Breast epithelium (tissue), 3 donors: ENCODE measurements at regions not wholly inside any gene's neighbourhood (a gene's known extent, or its start where the extent isn't known, plus 50 kb on each side); places are given as distances from the start of the nearest gene placed in this dataset.

Source experiments
- POLR2A ChIP-seq: fragments of 450-650 bp; IDR thresholded peaks from one replicate; pipeline ENCODE4 v1.6.1; 2016; ENCODE audit warnings: antibody characterized with exemption, mild to moderate bottlenecking, moderate library complexity
- POLR2AphosphoS5 ChIP-seq, 3 donors: sonication (generic); formaldehyde crosslinking; IDR thresholded peaks; one replicate each; pipeline ENCODE4 v1.6.1; 2017; ENCODE audit warnings: antibody characterized with exemption in 3 of 3
- TF ChIP-seq, protein P1 (sequence below), 3 donors: fragments of 450-650 bp; IDR thresholded peaks; one replicate each; pipeline ENCODE4 v1.5.1; 2016 to 2017; ENCODE audit warnings: antibody characterized with exemption in 3 of 3, mild to moderate bottlenecking in 3 of 3, moderate library complexity in 3 of 3

- TF ChIP-seq, protein P1, sequence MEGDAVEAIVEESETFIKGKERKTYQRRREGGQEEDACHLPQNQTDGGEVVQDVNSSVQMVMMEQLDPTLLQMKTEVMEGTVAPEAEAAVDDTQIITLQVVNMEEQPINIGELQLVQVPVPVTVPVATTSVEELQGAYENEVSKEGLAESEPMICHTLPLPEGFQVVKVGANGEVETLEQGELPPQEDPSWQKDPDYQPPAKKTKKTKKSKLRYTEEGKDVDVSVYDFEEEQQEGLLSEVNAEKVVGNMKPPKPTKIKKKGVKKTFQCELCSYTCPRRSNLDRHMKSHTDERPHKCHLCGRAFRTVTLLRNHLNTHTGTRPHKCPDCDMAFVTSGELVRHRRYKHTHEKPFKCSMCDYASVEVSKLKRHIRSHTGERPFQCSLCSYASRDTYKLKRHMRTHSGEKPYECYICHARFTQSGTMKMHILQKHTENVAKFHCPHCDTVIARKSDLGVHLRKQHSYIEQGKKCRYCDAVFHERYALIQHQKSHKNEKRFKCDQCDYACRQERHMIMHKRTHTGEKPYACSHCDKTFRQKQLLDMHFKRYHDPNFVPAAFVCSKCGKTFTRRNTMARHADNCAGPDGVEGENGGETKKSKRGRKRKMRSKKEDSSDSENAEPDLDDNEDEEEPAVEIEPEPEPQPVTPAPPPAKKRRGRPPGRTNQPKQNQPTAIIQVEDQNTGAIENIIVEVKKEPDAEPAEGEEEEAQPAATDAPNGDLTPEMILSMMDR (IDR thresholded peaks at IDR 0.05) = no peak
- TF ChIP-seq POLR2A (no peak), POLR2AphosphoS5 (IDR thresholded peaks at IDR 0.05) (no peak)
These were observed 117.6 kb downstream of the TEX29 start for GRCh38 chr13:111437856-111438547.
